ENCODE measurements at regions not wholly inside any gene's neighbourhood (a gene's known extent, or its start where the extent isn't known, plus 50 kb on each side); places are given as distances from the start of the nearest gene placed in this dataset.
"Not testable (repeated sequence)": the region's sequence is repeated elsewhere in the genome, so short reads cannot be mapped to it uniquely, and the experiment has no call there.

DNA sequence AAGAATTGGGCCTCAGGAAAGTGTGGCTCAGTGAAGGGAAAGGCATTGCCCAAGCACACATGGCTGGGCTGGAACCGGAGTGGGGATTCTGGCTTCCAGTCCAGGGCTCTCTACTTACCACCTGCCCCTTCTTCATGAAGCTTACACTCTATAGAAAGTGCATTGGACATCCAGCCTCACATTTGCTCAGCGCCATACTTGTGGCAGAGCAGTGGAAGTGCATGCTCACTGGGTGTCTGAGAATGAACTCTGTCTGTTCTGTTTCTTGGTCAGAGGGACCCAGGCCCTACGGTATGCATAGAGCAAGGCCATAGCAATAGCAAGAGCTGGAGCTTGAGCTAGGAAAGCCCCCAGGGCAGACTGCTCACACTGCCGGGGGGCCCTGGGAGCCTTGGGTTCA lies 1253.5 kb downstream of the TYW1 start:
- Mint-ChIP-seq H3K27ac (ENCODE audit: unreplicated experiment) (no peak overlapping the region), H3K27me3 (ENCODE audit: unreplicated experiment) (peaks cover 6% of the 10 kb centered on the region), H3K9me3 (ENCODE audit: unreplicated experiment) (peaks cover 53% of the 10 kb centered on the region), H3K36me3 (ENCODE audit: low read depth, unreplicated experiment) (peaks cover 7% of the 10 kb centered on the region), H3K4me3 (ENCODE audit: unreplicated experiment) (no peak overlapping the region), H3K4me1 (ENCODE audit: unreplicated experiment) (no peaks in the 10 kb centered on the region)
- no peak for DNase-seq (ENCODE audit: low spot score)
- TF ChIP-seq, protein P1, sequence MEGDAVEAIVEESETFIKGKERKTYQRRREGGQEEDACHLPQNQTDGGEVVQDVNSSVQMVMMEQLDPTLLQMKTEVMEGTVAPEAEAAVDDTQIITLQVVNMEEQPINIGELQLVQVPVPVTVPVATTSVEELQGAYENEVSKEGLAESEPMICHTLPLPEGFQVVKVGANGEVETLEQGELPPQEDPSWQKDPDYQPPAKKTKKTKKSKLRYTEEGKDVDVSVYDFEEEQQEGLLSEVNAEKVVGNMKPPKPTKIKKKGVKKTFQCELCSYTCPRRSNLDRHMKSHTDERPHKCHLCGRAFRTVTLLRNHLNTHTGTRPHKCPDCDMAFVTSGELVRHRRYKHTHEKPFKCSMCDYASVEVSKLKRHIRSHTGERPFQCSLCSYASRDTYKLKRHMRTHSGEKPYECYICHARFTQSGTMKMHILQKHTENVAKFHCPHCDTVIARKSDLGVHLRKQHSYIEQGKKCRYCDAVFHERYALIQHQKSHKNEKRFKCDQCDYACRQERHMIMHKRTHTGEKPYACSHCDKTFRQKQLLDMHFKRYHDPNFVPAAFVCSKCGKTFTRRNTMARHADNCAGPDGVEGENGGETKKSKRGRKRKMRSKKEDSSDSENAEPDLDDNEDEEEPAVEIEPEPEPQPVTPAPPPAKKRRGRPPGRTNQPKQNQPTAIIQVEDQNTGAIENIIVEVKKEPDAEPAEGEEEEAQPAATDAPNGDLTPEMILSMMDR (IDR thresholded peaks at IDR 0.05; ENCODE audit: unreplicated experiment), result no peak

DNA sequence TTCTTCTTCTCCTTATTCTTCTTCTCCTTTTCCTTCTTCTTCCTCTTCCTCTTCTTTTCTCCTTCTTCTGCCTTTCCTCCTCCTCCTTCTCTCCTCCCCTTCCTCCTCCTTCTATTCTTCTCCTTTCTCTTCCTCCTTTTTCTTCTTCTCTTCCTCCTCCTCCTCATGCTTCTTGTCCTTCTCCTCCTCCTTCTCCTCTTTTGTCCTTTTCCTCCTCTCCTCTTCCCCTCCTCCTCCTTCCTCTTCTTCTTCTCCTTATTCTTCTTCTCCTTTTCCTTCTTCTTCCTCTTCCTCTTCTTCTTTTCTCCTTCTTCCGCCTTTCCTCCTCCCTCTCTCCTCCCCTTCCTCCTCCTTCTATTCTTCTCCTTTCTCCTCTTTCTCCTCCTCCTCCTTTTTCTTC lies 1258.2 kb downstream of the TYW1 start:
- not testable (repeated sequence) for H3K27me3 Mint-ChIP-seq (ENCODE audit: unreplicated experiment); H3K4me1 Mint-ChIP-seq (ENCODE audit: unreplicated experiment); H3K27ac Mint-ChIP-seq (ENCODE audit: unreplicated experiment); DNase-seq (ENCODE audit: low spot score); H3K36me3 Mint-ChIP-seq (ENCODE audit: low read depth, unreplicated experiment); H3K4me3 Mint-ChIP-seq (ENCODE audit: unreplicated experiment)
- peaks cover 32% of the 10 kb centered on the region for H3K9me3 Mint-ChIP-seq (ENCODE audit: unreplicated experiment)

DNA sequence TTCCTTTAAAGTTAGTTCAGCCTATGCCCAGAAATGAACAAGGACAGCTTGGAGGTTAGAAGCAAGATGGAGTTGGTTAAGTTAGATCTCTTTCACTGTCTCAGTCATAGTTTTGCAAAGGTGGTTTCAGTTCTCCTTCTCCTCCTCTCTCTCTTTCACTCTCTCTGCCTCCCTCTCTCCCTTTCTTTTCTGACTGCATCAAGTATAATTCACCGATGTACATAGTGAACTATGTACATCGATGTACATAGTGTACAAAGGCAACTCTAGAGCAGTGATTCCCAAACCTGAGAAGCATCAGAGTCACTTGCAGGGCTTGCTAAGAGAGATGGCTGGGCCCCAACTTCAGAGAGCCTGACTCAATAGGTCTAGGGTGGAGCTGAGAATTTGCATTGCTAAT lies 1259.7 kb downstream of the TYW1 start:
- TF ChIP-seq, protein P1 (IDR thresholded peaks at IDR 0.05; ENCODE audit: unreplicated experiment), result no peak
- no peak for DNase-seq (ENCODE audit: low spot score)
- no peak overlapping the region for H3K4me3 Mint-ChIP-seq (ENCODE audit: unreplicated experiment)
- H3K27ac Mint-ChIP-seq (ENCODE audit: unreplicated experiment), result no peak overlapping the region
- no peaks in the 10 kb centered on the region for H3K4me1 Mint-ChIP-seq (ENCODE audit: unreplicated experiment)
- H3K27me3 Mint-ChIP-seq (ENCODE audit: unreplicated experiment), result no peaks in the 10 kb centered on the region
- H3K9me3 Mint-ChIP-seq (ENCODE audit: unreplicated experiment), result peaks cover 35% of the 10 kb centered on the region
- H3K36me3 Mint-ChIP-seq (ENCODE audit: low read depth, unreplicated experiment), result peaks cover 6% of the 10 kb centered on the region

DNA sequence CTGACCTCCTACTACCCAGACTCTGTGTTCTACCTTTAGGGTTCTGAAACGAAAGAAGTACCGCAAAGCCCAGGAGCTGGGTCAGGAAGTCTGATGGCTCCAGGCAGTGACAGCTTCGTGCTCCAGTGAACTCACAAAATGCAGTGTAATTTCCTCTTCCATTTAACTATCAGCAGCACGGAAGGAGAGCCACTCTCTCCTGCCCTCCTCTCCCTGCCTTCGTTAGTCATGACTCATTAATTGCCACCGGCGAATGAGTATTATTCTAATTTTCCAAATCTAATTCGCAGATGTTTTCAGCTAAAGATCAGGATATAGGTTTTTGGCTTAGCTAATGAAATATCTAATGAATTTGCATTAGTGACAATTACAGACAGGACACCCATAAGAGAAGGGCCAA lies 1262.0 kb downstream of the TYW1 start:
- TF ChIP-seq, protein P1 (IDR thresholded peaks at IDR 0.05; ENCODE audit: unreplicated experiment), result no peak
- H3K4me3 Mint-ChIP-seq (ENCODE audit: unreplicated experiment), result no peak overlapping the region
- no peak overlapping the region for H3K27ac Mint-ChIP-seq (ENCODE audit: unreplicated experiment)
- peaks cover 33% of the 10 kb centered on the region for H3K9me3 Mint-ChIP-seq (ENCODE audit: unreplicated experiment)
- H3K4me1 Mint-ChIP-seq (ENCODE audit: unreplicated experiment), result no peaks in the 10 kb centered on the region
- H3K36me3 Mint-ChIP-seq (ENCODE audit: low read depth, unreplicated experiment), result peaks cover 8% of the 10 kb centered on the region
- DNase-seq (ENCODE audit: low spot score), result no peak
- no peaks in the 10 kb centered on the region for H3K27me3 Mint-ChIP-seq (ENCODE audit: unreplicated experiment)

DNA sequence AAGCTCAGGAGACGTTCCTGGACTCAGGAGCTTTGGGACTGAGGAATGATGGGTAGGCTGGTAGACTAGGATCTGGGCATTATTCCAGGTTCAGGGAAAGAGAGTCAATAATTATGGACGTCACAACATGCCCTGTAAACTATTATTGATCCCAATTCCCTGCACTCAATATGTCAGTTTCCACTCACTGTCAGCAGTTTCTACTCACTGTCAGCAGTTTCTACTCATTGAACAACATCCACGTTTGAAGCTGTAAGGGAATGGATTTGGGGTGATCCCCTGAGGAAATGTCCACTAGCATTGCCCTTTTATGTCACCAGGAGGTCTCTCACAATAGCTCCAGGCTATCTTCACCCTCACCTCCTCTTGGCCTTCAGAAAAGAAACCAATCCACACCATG lies 1268.6 kb downstream of the TYW1 start:
- Mint-ChIP-seq H3K27ac (ENCODE audit: unreplicated experiment) (no peak overlapping the region), H3K9me3 (ENCODE audit: unreplicated experiment) (peaks cover 41% of the 10 kb centered on the region)

More for the DNA sequence above, 1268.6 kb downstream of the TYW1 start:
- H3K4me1 Mint-ChIP-seq (ENCODE audit: unreplicated experiment), result no peaks in the 10 kb centered on the region
- TF ChIP-seq, protein P1 (IDR thresholded peaks at IDR 0.05; ENCODE audit: unreplicated experiment), result no peak
- peaks cover 11% of the 10 kb centered on the region for H3K36me3 Mint-ChIP-seq (ENCODE audit: low read depth, unreplicated experiment)
- DNase-seq (ENCODE audit: low spot score), result no peak
- no peak overlapping the region for H3K4me3 Mint-ChIP-seq (ENCODE audit: unreplicated experiment)
- peaks cover 2% of the 10 kb centered on the region for H3K27me3 Mint-ChIP-seq (ENCODE audit: unreplicated experiment)
